GM12878 (cell line): ENCODE measurements at regions not wholly inside any gene's neighbourhood (a gene's known extent, or its start where the extent isn't known, plus 50 kb on each side); places are given as distances from the start of the nearest gene placed in this dataset.

Experiments
- CHD1 ChIP-seq: IDR thresholded peaks from 2 replicates; pipeline ENCODE4 v1.6.1; 2012; ENCODE audit warnings: low read depth, low read length, improper control_type of control experiment
- CTCF ChIP-seq, 3 experiments: IDR thresholded peaks in 2 of 3; conservative IDR thresholded peaks in 1 of 3; 2 replicates each; pipeline ENCODE4 v1.5.1; 2011; ENCODE audit warnings: low read depth in 3 of 3, low read length in 3 of 3, mild to moderate bottlenecking in 3 of 3, control low read depth in 2 of 3, moderate library complexity in 2 of 3, inconsistent platforms in 1 of 3, mixed read lengths in 1 of 3; ENCODE audit not compliant: control insufficient read depth in 2 of 3, insufficient read depth in 1 of 3; ENCODE audit errors: extremely low read depth in 1 of 3
- EP300 ChIP-seq, 2 experiments: fragments of 150-350 bp in 1 of 2; IDR thresholded peaks; 2 replicates each; pipeline ENCODE4 v1.6.1; 2011 to 2012; ENCODE audit warnings: low read depth in 2 of 2, low read length in 2 of 2, borderline replicate concordance in 1 of 2, improper control_type of control experiment in 1 of 2, inconsistent platforms in 1 of 2; ENCODE audit not compliant: control insufficient read depth in 1 of 2
- MAX ChIP-seq: IDR thresholded peaks from 2 replicates; pipeline ENCODE4 v1.6.1; 2012; ENCODE audit warnings: low read depth, low read length, improper control_type of control experiment
- RAD21 ChIP-seq: IDR thresholded peaks from 2 replicates; pipeline ENCODE4 v1.6.1; 2011; ENCODE audit warnings: mild to moderate bottlenecking, low read depth, low read length, moderate library complexity; ENCODE audit not compliant: insufficient read depth
- TBL1XR1 ChIP-seq: IDR thresholded peaks from 2 replicates; pipeline ENCODE4 v1.6.1; 2012; ENCODE audit warnings: low read depth, low read length, improper control_type of control experiment

GRCh38 chr15:94546808-94547207 is 315.4 kb downstream of the MCTP2 start:
- TF ChIP-seq RAD21 = no peak
- no peak for TF ChIP-seq CTCF (IDR thresholded peaks at IDR 0.05 in 2 of 3, conservative IDR thresholded peaks at IDR 0.05 in 1 of 3; ENCODE audit: control insufficient read depth in 2 of 3, extremely low read depth in 1 of 3, insufficient read depth in 1 of 3, low read depth in 3 of 3, low read length in 3 of 3)
- no peak for TF ChIP-seq CHD1
- TF ChIP-seq TBL1XR1 = no peak
- TF ChIP-seq EP300 (IDR thresholded peaks at IDR 0.05; ENCODE audit: borderline replicate concordance in 1 of 2, control insufficient read depth in 1 of 2, low read depth in 2 of 2, low read length in 2 of 2) = no peak
- no peak for TF ChIP-seq MAX
